GM18867 (cell line): ENCODE measurements at regions not wholly inside any gene's neighbourhood (a gene's known extent, or its start where the extent isn't known, plus 50 kb on each side); places are given as distances from the start of the nearest gene placed in this dataset.

Source experiments
- ATAC-seq: cut with Tn5 transposase; IDR thresholded peaks from one replicate; pipeline ENCODE4 v1.9.1; 2021; ENCODE audit warnings: mild to moderate bottlenecking, moderate library complexity; ENCODE audit not compliant: unreplicated experiment

- no peak for ATAC-seq
These were observed 72.0 kb upstream of the RAI14 start for GRCh38 chr5:34584165-34584564.

DNA sequence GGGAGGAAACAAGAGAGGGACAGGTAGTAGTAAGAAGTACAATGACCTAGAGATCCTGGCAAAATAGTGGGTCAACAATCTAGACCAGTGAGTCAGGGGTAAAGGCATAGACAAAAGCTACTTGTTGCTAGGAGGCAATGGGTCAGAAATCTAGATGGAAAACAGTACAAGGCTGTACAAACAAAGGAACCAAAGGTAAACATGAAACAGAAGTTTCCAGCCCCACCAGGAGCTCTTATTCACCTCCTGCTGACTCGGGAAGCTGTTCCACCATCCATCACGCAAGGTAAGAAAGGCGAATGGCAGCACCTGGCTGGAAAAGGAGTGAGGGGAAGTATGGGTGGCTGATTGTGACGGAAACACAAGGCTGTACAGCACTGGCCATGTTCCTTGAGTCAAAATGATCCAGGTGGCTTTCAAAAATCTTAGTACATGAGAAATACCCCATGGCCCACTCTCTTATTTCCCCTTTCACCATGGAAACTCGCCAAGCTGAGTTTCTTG lies 70.5 kb upstream of the RAI14 start:
- ATAC-seq = no peak

DNA sequence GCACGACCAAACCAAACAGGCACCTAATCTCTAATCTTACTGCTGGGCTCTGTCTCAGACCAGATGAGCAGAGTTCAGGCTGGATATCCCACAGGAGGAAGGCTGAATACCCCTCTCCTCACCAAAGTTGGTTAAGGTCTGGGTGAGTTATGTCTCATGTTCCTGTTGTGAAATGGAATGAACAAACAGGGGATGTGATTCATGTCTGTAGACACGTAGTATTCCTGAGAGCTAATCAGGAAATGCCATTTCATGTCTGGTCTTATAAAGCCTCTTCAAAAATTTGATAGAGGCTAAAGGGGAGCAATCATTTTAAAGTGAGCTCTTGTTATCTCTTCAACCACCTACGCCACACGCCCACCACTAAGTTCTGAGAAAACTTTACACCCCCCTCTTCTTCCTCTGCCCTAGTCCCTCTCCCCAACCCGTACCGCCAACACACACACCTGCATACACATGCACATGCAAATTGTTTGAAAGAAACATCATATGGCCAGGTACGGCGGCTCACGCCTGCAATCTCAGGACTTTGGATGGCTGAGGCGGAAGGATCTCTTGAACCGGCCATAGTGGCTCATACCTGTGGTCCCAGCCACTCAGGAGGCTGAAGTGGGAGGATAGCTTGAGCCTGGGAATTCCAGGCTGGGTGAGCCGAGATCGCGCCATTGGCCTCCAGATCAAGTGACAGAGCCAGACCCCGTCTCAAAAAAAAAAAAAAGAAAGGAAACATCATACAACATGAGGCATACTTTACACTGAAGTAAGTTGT lies 69.8 kb upstream of the RAI14 start:
- ATAC-seq = no peak

- ATAC-seq = peak; percentile 75
These were observed 68.5 kb upstream of the RAI14 start for GRCh38 chr5:34587355-34588241.

DNA sequence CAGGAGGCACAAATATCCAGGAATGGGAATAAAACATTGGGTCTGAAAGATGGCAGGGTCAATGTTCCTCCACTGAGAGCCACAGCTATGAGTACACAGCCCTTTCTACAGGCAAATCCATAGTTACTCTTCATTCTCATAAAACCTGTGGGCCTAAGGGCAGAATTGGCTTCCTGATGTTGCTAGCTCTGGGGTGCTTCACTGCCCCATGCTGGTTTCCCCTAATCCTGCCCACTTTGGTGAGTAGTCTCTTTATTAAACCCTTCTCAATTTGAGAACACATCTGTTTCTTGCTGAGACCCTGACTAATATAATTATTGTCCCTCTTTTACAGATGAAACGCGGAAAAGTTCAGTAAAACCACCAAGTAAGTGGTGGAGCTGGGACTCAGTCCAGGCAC lies 66.3 kb upstream of the RAI14 start:
- ATAC-seq = no peak

DNA sequence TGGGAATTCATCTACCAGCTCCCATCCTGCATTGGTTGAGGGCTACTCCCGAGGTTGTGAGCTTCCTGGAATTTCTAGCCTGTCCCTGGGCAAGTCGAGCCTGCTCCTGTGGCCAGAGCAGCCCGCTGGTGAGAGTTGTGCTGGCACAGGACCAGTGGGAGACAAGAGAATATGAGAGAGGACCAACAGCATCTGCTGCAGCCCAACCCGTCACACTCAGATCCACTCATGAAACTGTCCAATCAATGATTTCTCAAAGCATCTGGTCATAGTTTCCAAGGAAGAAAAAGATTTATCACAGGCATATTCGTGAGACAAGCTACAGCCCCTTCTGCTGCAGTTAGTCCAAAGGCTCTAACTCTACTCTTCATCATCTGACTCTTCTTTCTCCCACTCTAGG lies 64.4 kb upstream of the RAI14 start:
- no peak for ATAC-seq

- ATAC-seq = no peak
These were observed 58.8 kb upstream of the RAI14 start for GRCh38 chr5:34597034-34598027.

DNA sequence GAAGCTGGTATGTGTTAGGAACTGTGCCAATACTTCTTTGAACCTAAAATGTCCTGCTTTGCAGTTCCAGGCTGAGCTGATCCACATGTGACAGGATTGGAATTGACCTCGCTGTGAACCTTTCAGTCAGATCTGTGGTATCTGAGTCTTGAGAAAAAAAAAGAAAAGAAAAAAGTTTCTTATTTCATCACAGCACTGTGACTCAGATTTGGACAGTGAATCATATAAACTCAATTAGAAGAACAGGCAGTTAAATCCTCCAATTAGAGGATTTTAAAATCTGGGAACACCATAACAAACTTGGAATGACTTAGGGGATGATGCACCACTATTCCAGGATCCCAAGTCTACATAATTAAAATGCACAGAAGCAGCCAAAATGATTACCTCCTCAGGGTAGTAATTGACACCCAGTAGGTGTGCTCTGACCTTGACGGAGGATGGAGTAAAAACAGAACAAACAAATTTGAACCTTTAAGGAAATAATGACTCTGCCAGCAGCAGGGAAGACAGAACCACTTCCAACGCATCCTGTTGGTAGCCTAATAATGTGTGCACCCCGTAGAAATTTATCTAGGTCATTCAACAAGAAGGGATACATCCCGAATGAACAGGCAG lies 57.8 kb upstream of the RAI14 start:
- ATAC-seq = no peak

DNA sequence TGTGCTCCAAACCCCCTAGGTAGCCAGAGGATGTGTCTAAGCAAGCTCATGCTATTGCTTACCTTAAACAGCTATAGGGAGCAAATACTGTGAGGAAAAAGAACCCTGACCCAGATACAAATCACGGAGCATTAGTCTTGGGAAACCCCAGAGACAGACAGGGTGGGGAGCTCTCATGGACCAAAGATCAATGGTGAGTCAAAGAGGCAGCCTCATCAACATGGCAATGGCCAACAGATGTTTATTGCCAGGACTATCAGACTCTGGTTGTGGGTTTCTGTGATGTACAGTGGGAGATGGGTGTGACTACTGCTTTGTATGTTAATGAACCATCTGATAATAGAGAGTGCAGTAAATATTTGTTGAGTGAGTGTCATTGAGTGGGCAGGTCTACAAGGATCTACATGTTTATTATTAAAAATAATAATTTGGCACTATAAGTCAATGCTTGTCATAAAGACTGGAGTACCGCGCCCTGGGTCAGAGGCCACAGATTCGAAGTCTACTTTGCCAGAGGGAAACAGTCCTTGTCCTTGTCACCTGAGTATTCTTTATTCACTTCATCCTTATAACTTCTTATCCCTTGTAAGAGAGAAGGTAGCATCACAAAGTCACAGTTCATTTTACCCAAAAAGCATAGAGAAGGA lies 56.5 kb upstream of the RAI14 start:
- no peak for ATAC-seq

- ATAC-seq = no peak
These were observed 56.0 kb upstream of the RAI14 start for GRCh38 chr5:34600118-34600493.

GRCh38 chr5:34603378-34603777 lies 52.8 kb upstream of the RAI14 start:
- no peak for ATAC-seq

DNA sequence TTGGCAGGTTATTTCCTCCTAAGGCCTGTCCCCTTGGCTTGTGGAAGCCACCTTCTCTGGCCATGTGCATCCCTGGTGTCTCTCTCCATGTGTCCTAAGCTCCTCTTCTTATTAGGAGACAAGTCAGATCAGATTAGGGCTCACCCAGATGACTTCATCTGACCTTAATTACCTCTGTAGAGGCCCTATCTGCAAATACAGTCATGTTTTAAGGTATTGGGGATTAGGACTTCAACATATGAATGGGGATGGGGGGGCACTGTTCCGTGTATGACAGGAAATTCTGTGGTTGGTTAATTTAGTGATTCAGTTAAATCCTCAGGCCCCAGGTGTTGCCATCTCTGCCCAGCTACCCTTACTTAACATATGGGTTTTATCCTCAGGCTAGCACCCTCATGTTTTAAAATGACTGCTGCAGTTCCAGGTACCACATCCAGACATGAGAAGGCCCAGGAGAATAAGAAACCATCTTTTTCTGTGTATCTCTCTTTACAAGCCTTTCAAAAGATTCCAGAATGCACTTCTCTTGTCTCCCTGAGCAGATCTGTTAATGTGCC lies 51.9 kb upstream of the RAI14 start:
- no peak for ATAC-seq

GRCh38 chr5:34606101-34606500 lies 50.0 kb upstream of the RAI14 start:
- no peak for ATAC-seq
